H9 (cell line): ENCODE measurements at regions not wholly inside any gene's neighbourhood (a gene's known extent, or its start where the extent isn't known, plus 50 kb on each side); places are given as distances from the start of the nearest gene placed in this dataset.

Experiments used
- DNase-seq: peaks from one replicate; pipeline ENCODE4 v3.0.0-alpha.2; 2017
- H2AFZ ChIP-seq: one replicate; pipeline ENCODE4 v1.6.1; 2013; ENCODE audit warnings: mild to moderate bottlenecking, low read length, control low read depth, moderate library complexity
- H2AK5ac ChIP-seq: 2 replicates; pipeline ENCODE4 v1.6.1; 2013; ENCODE audit warnings: low read length, control low read depth, mixed read lengths; ENCODE audit not compliant: insufficient read length
- H2BK120ac ChIP-seq: one replicate; pipeline ENCODE4 v1.6.1; 2013; ENCODE audit warnings: low read depth, mild to moderate bottlenecking, low read length, control low read depth, inconsistent platforms; ENCODE audit not compliant: poor library complexity, severe bottlenecking
- H2BK12ac ChIP-seq: 2 replicates; pipeline ENCODE4 v1.6.1; 2013; ENCODE audit warnings: low read length, control low read depth, mixed read lengths, low read depth; ENCODE audit not compliant: insufficient read length
- H2BK15ac ChIP-seq: 2 replicates; pipeline ENCODE4 v1.6.1; 2013; ENCODE audit warnings: low read depth, low read length, control low read depth
- H2BK20ac ChIP-seq: one replicate; pipeline ENCODE4 v1.6.1; 2013; ENCODE audit warnings: low read depth, mild to moderate bottlenecking, low read length, control low read depth, inconsistent platforms; ENCODE audit not compliant: poor library complexity, severe bottlenecking
- H2BK5ac ChIP-seq: 2 replicates; pipeline ENCODE4 v1.6.1; 2013; ENCODE audit warnings: low read length, control low read depth, mixed read lengths; ENCODE audit not compliant: insufficient read length
- H3K14ac ChIP-seq: 2 replicates; pipeline ENCODE4 v1.6.1; 2013; ENCODE audit warnings: low read length, control low read depth; ENCODE audit not compliant: insufficient read depth
- H3K18ac ChIP-seq: 2 replicates; pipeline ENCODE4 v1.6.1; 2013; ENCODE audit warnings: low read depth, mild to moderate bottlenecking, mixed read lengths, low read length, control low read depth; ENCODE audit not compliant: insufficient read length
- H3K23ac ChIP-seq: 2 replicates; pipeline ENCODE4 v1.6.1; 2013; ENCODE audit warnings: low read length, control low read depth, mixed read lengths, low read depth; ENCODE audit not compliant: insufficient read length
- H3K23me2 ChIP-seq: 2 replicates; pipeline ENCODE4 v1.6.1; 2013; ENCODE audit warnings: low read depth, mild to moderate bottlenecking, mixed read lengths, low read length, control low read depth; ENCODE audit not compliant: insufficient read length, poor library complexity, severe bottlenecking
- H3K27ac ChIP-seq: 2 replicates; pipeline ENCODE4 v1.5.1; 2013; ENCODE audit warnings: low read length, control low read depth, mixed read lengths, low read depth; ENCODE audit not compliant: insufficient read length
- H3K27me3 ChIP-seq: 2 replicates; pipeline ENCODE4 v1.6.1; 2013; ENCODE audit warnings: low read length, control low read depth, inconsistent platforms; ENCODE audit not compliant: insufficient read depth
- H3K4ac ChIP-seq: 2 replicates; pipeline ENCODE4 v1.6.1; 2013; ENCODE audit warnings: low read depth, mild to moderate bottlenecking, control low read depth, inconsistent platforms, low read length, moderate library complexity
- H3K4me1 ChIP-seq: 2 replicates; pipeline ENCODE4 v1.6.1; 2013; ENCODE audit warnings: low read length, control low read depth, inconsistent platforms; ENCODE audit not compliant: insufficient read depth
- H3K4me2 ChIP-seq: 2 replicates; pipeline ENCODE4 v1.6.1; 2013; ENCODE audit warnings: low read length, control low read depth, mixed read lengths; ENCODE audit not compliant: insufficient read length, insufficient read depth
- H3K56ac ChIP-seq: 2 replicates; pipeline ENCODE4 v1.6.1; 2013; ENCODE audit warnings: low read depth, mild to moderate bottlenecking, mixed read lengths, low read length, control low read depth; ENCODE audit not compliant: insufficient read length
- H3K79me1 ChIP-seq: 2 replicates; pipeline ENCODE4 v1.6.1; 2013; ENCODE audit warnings: low read depth, mild to moderate bottlenecking, moderate library complexity, low read length, control low read depth, inconsistent platforms; ENCODE audit not compliant: insufficient read depth, poor library complexity, severe bottlenecking
- H3K79me2 ChIP-seq: 2 replicates; pipeline ENCODE4 v1.6.1; 2013; ENCODE audit warnings: low read length, control low read depth, inconsistent platforms; ENCODE audit not compliant: insufficient read depth
- H3K9ac ChIP-seq: 2 replicates; pipeline ENCODE4 v1.6.1; 2013; ENCODE audit warnings: low read length, control low read depth, mixed read lengths; ENCODE audit not compliant: insufficient read length; ENCODE audit errors: extremely low read depth
- H3K9me3 ChIP-seq: one replicate; pipeline ENCODE4 v1.6.1; 2013; ENCODE audit warnings: low read depth, low read length, inconsistent platforms; ENCODE audit not compliant: control insufficient read depth
- H3T11ph ChIP-seq: one replicate; pipeline ENCODE4 v1.6.1; 2013; ENCODE audit warnings: mild to moderate bottlenecking, low read length, control low read depth, inconsistent platforms
- H4K20me1 ChIP-seq: one replicate; pipeline ENCODE4 v1.6.1; 2013; ENCODE audit not compliant: control insufficient read depth, insufficient read length, insufficient read depth
- H4K5ac ChIP-seq: 2 replicates; pipeline ENCODE4 v1.6.1; 2013; ENCODE audit warnings: low read depth, mild to moderate bottlenecking, mixed read lengths, low read length, control low read depth; ENCODE audit not compliant: insufficient read length
- H4K8ac ChIP-seq: replicated peaks from 2 replicates; pipeline ENCODE4 v1.6.1; 2013; ENCODE audit warnings: low read length, control low read depth, mixed read lengths, low read depth; ENCODE audit not compliant: insufficient read length
- H4K91ac ChIP-seq: 2 replicates; pipeline ENCODE4 v1.6.1; 2013; ENCODE audit warnings: low read depth, mild to moderate bottlenecking, moderate library complexity, mixed read lengths, low read length, control low read depth; ENCODE audit not compliant: insufficient read length
- H3K27ac Mint-ChIP-seq, 3 experiments: 2 replicates in 2 of 3; 3 replicates in 1 of 3; pipeline ENCODE4 v1.8.0; 2020 to 2021; ENCODE audit warnings: mixed read lengths in 3 of 3, mild to moderate bottlenecking in 1 of 3, moderate library complexity in 1 of 3
- H3K27me3 Mint-ChIP-seq: 2 replicates; pipeline ENCODE4 v1.8.0; 2021; ENCODE audit warnings: low read depth, mild to moderate bottlenecking, moderate library complexity, mixed read lengths
- H3K36me3 Mint-ChIP-seq, 3 experiments: 2 replicates in 2 of 3; 3 replicates in 1 of 3; pipeline ENCODE4 v1.8.0; 2020 to 2021; ENCODE audit warnings: low read depth in 3 of 3, mixed read lengths in 3 of 3; ENCODE audit not compliant: insufficient read depth in 1 of 3
- H3K4me1 Mint-ChIP-seq, 2 experiments: 2 replicates each; pipeline ENCODE4 v1.8.0; 2020; ENCODE audit warnings: mixed read lengths in 2 of 2
- H3K4me3 Mint-ChIP-seq, 2 experiments: 2 replicates in 1 of 2; 3 replicates in 1 of 2; pipeline ENCODE4 v1.8.0; 2020 to 2021; ENCODE audit warnings: mild to moderate bottlenecking in 2 of 2, mixed read lengths in 2 of 2, moderate library complexity in 1 of 2
- H3K9me3 Mint-ChIP-seq, 2 experiments: 2 replicates in 1 of 2; 3 replicates in 1 of 2; pipeline ENCODE4 v1.8.0; 2020; ENCODE audit warnings: mild to moderate bottlenecking in 2 of 2, mixed read lengths in 2 of 2, moderate library complexity in 1 of 2
- CTCF ChIP-seq: fragments of 200-600 bp; sonication (generic); conservative IDR thresholded peaks from 3 replicates; pipeline ENCODE4 v1.8.0; 2021; ENCODE audit warnings: antibody characterized with exemption, mild to moderate bottlenecking
- WGBS: extraction: QIAGEN DNeasy Blood & Tissue Kit; methylation state at CpG from one replicate; pipeline ENCODE4 v1.1.7; 2013; ENCODE audit warnings: missing lambda C conversion rate, low lambda C conversion rate, mixed read lengths; ENCODE audit not compliant: insufficient read length; ENCODE audit errors: extremely low coverage; 5-methylcytosine and 5-hydroxymethylcytosine counted together

DNA sequence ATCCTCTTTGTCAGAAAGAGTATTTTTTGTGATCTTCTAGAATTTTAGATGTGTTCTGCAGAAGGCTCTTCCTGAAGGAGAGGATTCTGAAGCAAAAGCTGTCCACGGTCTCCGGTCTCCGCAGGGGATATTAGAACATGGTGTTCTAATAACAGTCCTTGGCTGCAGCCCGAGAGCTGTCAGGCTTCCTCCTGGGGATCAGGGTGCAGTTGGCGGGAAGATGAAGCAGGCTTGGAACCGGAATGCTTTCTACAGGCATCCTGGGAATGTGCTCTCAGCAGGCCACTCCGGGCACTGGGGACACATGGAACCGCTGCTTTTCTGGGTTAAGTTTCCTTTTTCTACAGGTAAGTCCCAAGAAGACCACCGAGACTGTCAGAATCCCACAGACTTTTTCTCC, 118.6 kb upstream of the PARD3 start:
- H3K4me3 Mint-ChIP-seq: no peak overlapping the region
- H2BK15ac ChIP-seq: no peak overlapping the region
- no peaks in the 10 kb centered on the region for H3K27me3 Mint-ChIP-seq
- DNase-seq: peak; percentile 39
- no peaks in the 10 kb centered on the region for H3K79me1 ChIP-seq
- no peak overlapping the region for H2BK12ac ChIP-seq
- no peak overlapping the region for H2BK20ac ChIP-seq
- H3K9me3 Mint-ChIP-seq: no peaks in the 10 kb centered on the region
- no peak overlapping the region for H3K14ac ChIP-seq
- TF ChIP-seq CTCF: no peak
- no peak overlapping the region for H3T11ph ChIP-seq
- peaks cover 14 to 23% of the 10 kb centered on the region in 2 experiments for H3K4me1 Mint-ChIP-seq
- H2AK5ac ChIP-seq: no peak overlapping the region
- no peak overlapping the region for H3K23ac ChIP-seq
- H3K9me3 ChIP-seq: no peaks in the 10 kb centered on the region
- H2BK120ac ChIP-seq: no peak overlapping the region
- no peak overlapping the region for H3K4ac ChIP-seq
- H3K56ac ChIP-seq: no peak overlapping the region
- no peaks in the 10 kb centered on the region for H3K36me3 Mint-ChIP-seq
- H2BK5ac ChIP-seq: no peak overlapping the region
- H4K5ac ChIP-seq: no peak overlapping the region
- H3K4me1 ChIP-seq: no peaks in the 10 kb centered on the region; the same call in 1 of the 2 replicates
- H4K20me1 ChIP-seq: no peaks in the 10 kb centered on the region
- H4K8ac ChIP-seq: no peak overlapping the region
- no peak overlapping the region for H3K27ac Mint-ChIP-seq
- no peak overlapping the region for H3K4me2 ChIP-seq
- H3K27me3 ChIP-seq: no peaks in the 10 kb centered on the region
- H4K91ac ChIP-seq: no peak overlapping the region
- H3K9ac ChIP-seq: no peak overlapping the region
- no peak overlapping the region for H3K27ac ChIP-seq
- no CpG with 5 or more reads among the region's 9 CpGs for WGBS
- H3K18ac ChIP-seq: no peak overlapping the region
- H3K23me2 ChIP-seq: no peaks in the 10 kb centered on the region
- H3K79me2 ChIP-seq: no peaks in the 10 kb centered on the region
- no peak overlapping the region for H2AFZ ChIP-seq
